SU-DHL-6 (cell line): ENCODE measurements at regions not wholly inside any gene's neighbourhood (a gene's known extent, or its start where the extent isn't known, plus 50 kb on each side); places are given as distances from the start of the nearest gene placed in this dataset.

Experiments
- H2AFZ ChIP-seq: fragments of 200-600 bp; sonication (generic); 2 replicates; pipeline ENCODE4 v1.6.1; 2014; ENCODE audit warnings: low read depth, mild to moderate bottlenecking, moderate library complexity, mixed read lengths, antibody characterized with exemption, low read length; ENCODE audit not compliant: severe bottlenecking
- H3F3A ChIP-seq: fragments of 200-600 bp; shearing (Covaris generic); 2 replicates; pipeline ENCODE4 v1.6.0; 2016; ENCODE audit warnings: antibody characterized with exemption, mild to moderate bottlenecking; ENCODE audit not compliant: insufficient read depth
- H3K27ac ChIP-seq: fragments of 200-600 bp; sonication (generic); 2 replicates; pipeline ENCODE4 v1.5.1; 2016; ENCODE audit warnings: low read depth, mild to moderate bottlenecking, low read length, moderate library complexity, mixed read lengths
- H3K27me3 ChIP-seq: fragments of 200-600 bp; sonication (generic), shearing (Covaris generic); 2 replicates; pipeline ENCODE4 v1.6.0; 2014; ENCODE audit warnings: mild to moderate bottlenecking, low read length
- H3K36me3 ChIP-seq: fragments of 200-600 bp; sonication (generic); 2 replicates; pipeline ENCODE4 v1.6.1; 2014; ENCODE audit warnings: mild to moderate bottlenecking, low read length, mixed read lengths
- H3K4me2 ChIP-seq: fragments of 300-600, 200-600 bp; shearing (Covaris generic), sonication (generic); 2 replicates; pipeline ENCODE4 v1.6.0; 2014; ENCODE audit warnings: low read length, low read depth, mild to moderate bottlenecking; ENCODE audit not compliant: poor library complexity, severe bottlenecking
- H3K4me3 ChIP-seq: fragments of 200-600 bp; sonication (generic); 2 replicates; pipeline ENCODE4 v1.5.1; 2014; ENCODE audit warnings: antibody characterized with exemption, low read length, mild to moderate bottlenecking, mixed read lengths; ENCODE audit not compliant: insufficient read depth, poor library complexity, severe bottlenecking
- H3K79me2 ChIP-seq: fragments of 200-600 bp; sonication (generic); 2 replicates; pipeline ENCODE4 v1.6.1; 2014; ENCODE audit warnings: mild to moderate bottlenecking, low read length, moderate library complexity; ENCODE audit not compliant: insufficient read depth
- H3K9ac ChIP-seq: fragments of 200-600 bp; sonication (generic); 2 replicates; pipeline ENCODE4 v1.7.0; 2014; ENCODE audit warnings: mild to moderate bottlenecking, low read length
- H3K9me2 ChIP-seq: fragments of 200-600 bp; sonication (generic); replicated peaks from 2 replicates; pipeline ENCODE4 v1.6.1; 2014; ENCODE audit warnings: low read length; ENCODE audit not compliant: insufficient read depth
- H3K9me3 ChIP-seq: fragments of 200-600 bp; sonication (generic); 2 replicates; pipeline ENCODE4 v1.6.1; 2014; ENCODE audit warnings: low read length, mixed read lengths; ENCODE audit not compliant: insufficient read depth
- H4K20me1 ChIP-seq: fragments of 200-600 bp; sonication (generic); 2 replicates; pipeline ENCODE4 v1.6.1; 2014; ENCODE audit warnings: low read depth, mild to moderate bottlenecking, antibody characterized with exemption, low read length, moderate library complexity, mixed read lengths
- EZH2phosphoT487 ChIP-seq: fragments of 200-600 bp; sonication (generic), shearing (Covaris generic); conservative IDR thresholded peaks from 2 replicates; pipeline ENCODE4 v1.6.1; 2018; ENCODE audit warnings: mild to moderate bottlenecking, antibody characterized with exemption, low read length, moderate library complexity, mixed read lengths
- TF ChIP-seq, protein P1 (sequence below): fragments of 200-600 bp; sonication (generic); IDR thresholded peaks from one replicate; pipeline ENCODE4 v1.5.1; 2017; ENCODE audit warnings: antibody characterized with exemption, mild to moderate bottlenecking, low read length, moderate library complexity; ENCODE audit not compliant: insufficient read depth, poor library complexity, severe bottlenecking

DNA sequence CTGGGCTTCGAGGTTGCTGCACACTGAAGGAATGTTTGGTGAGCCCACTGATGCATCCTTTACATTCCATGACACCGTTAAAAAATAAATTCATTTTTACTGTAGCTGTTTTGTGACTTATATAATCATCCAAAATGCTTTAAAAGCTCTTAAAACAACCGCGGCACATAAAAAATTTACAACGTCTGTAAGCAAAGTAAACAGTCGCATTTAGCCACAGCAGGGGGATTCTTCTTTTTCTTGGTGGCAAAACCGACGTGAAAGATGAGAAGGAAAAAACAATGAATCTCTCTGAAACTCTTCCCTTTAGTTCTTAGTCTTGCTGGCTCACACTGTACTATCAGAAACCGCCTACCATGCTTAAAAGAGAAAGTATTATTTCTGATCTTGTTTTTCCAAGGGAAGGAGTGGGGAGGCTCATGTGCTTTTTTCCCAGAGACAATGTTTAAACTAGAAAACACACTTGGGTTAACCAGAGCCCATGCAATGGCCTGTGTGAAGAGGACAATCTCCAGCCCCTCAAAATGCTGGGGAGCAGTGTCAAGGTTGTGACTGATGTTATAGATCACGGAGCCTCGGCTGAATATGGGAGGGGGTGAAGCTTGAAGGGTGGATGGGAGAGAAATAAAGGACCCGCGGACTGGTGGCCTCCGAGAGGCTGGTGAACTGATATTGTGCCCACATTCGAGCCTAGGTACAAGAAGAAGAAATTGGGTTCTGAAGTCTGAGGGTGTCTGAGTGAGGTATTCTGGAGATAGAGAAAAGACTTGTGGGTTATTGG, 91.1 kb downstream of the IRF8 start:
- peaks cover 66% of the 10 kb centered on the region for H3F3A ChIP-seq

DNA sequence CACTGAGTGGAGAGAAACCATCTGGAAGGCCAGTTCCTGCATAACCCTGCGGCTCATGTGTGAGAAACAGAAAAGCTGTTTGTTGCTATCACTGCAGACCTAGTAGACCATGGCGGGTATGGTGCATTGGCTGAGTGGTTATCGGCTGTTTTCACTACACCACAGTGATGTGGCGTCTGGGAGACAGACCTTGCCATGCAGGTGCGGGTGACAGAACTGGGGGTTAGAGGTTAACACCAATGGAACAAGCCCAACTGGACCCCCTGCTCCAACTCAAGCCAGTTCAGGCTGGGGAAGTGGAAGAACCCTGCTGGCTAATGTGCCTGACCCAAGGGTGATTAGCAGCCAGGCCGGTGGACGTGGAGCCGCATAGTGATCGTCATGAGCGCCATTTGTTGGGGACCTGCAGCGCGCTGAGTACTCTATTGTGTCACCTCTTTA, 91.9 kb downstream of the IRF8 start:
- Histone ChIP-seq H3K9ac (peak overlapping the region; percentile 45), H3K27me3 (no peaks in the 10 kb centered on the region), H3K4me2 (peak overlapping the region; percentile 52), H4K20me1 (no peaks in the 10 kb centered on the region), H2AFZ (no peak overlapping the region), H3F3A (peaks cover 75% of the 10 kb centered on the region), H3K79me2 (no peaks in the 10 kb centered on the region), H3K36me3 (no peaks in the 10 kb centered on the region), H3K27ac (peak overlapping the region; percentile 92), H3K9me2 (no peaks in the 10 kb centered on the region), H3K9me3 (no peaks in the 10 kb centered on the region), H3K4me3 (peak overlapping the region; percentile 20)
- TF ChIP-seq, protein P1, sequence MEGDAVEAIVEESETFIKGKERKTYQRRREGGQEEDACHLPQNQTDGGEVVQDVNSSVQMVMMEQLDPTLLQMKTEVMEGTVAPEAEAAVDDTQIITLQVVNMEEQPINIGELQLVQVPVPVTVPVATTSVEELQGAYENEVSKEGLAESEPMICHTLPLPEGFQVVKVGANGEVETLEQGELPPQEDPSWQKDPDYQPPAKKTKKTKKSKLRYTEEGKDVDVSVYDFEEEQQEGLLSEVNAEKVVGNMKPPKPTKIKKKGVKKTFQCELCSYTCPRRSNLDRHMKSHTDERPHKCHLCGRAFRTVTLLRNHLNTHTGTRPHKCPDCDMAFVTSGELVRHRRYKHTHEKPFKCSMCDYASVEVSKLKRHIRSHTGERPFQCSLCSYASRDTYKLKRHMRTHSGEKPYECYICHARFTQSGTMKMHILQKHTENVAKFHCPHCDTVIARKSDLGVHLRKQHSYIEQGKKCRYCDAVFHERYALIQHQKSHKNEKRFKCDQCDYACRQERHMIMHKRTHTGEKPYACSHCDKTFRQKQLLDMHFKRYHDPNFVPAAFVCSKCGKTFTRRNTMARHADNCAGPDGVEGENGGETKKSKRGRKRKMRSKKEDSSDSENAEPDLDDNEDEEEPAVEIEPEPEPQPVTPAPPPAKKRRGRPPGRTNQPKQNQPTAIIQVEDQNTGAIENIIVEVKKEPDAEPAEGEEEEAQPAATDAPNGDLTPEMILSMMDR: no peak
- no peak for TF ChIP-seq EZH2phosphoT487

More for the DNA sequence above, 91.1 kb downstream of the IRF8 start:
- H3K27me3 ChIP-seq: no peaks in the 10 kb centered on the region
- H3K79me2 ChIP-seq: no peaks in the 10 kb centered on the region
- no peaks in the 10 kb centered on the region for H3K36me3 ChIP-seq
- peak overlapping the region; percentile 20 for H3K4me3 ChIP-seq
- no peaks in the 10 kb centered on the region for H3K9me3 ChIP-seq
- H3K27ac ChIP-seq: peak overlapping the region; percentile 92
- no peak for TF ChIP-seq EZH2phosphoT487
- TF ChIP-seq, protein P1: no peak
- peak overlapping the region; percentile 45 for H3K9ac ChIP-seq
- H3K4me2 ChIP-seq: peak overlapping the region; percentile 52
- no peaks in the 10 kb centered on the region for H4K20me1 ChIP-seq
- no peak overlapping the region for H2AFZ ChIP-seq
- H3K9me2 ChIP-seq: no peaks in the 10 kb centered on the region

DNA sequence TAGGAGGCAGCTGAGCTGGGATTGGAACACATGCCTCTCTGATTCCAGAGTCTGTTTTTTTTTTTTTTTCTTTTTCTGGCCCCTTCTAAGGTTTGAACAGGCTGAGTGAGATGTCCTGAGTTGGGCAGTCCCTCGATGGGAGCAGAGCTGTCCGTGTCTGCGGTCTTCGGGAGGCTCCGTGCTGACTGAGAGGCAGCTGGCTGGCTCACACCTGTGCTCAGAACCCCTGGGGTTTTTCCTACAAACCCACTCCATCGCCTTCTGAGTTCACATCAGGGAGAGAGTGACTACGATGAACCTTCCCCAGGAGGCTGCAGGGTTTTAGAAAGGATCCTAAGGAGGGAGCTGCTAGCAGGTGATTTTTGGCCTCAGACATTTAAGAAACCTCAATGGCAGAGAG, 92.5 kb downstream of the IRF8 start:
- Histone ChIP-seq H2AFZ (no peak overlapping the region), H3K79me2 (no peaks in the 10 kb centered on the region), H3K9ac (peak overlapping the region; percentile 45), H3K9me2 (no peaks in the 10 kb centered on the region), H3F3A (peaks cover 75% of the 10 kb centered on the region), H3K27me3 (no peaks in the 10 kb centered on the region), H4K20me1 (no peaks in the 10 kb centered on the region), H3K9me3 (no peaks in the 10 kb centered on the region), H3K36me3 (no peaks in the 10 kb centered on the region), H3K4me2 (peak overlapping the region; percentile 52), H3K4me3 (peak overlapping the region; percentile 12), H3K27ac (peak overlapping the region; percentile 92)
- no peak for TF ChIP-seq EZH2phosphoT487
- TF ChIP-seq, protein P1: no peak
